ENCODE measurements at regions not wholly inside any gene's neighbourhood (a gene's known extent, or its start where the extent isn't known, plus 50 kb on each side); places are given as distances from the start of the nearest gene placed in this dataset.
A peak's percentile ranks its signal among the peaks of the same experiment; 100 is the strongest.

DNA sequence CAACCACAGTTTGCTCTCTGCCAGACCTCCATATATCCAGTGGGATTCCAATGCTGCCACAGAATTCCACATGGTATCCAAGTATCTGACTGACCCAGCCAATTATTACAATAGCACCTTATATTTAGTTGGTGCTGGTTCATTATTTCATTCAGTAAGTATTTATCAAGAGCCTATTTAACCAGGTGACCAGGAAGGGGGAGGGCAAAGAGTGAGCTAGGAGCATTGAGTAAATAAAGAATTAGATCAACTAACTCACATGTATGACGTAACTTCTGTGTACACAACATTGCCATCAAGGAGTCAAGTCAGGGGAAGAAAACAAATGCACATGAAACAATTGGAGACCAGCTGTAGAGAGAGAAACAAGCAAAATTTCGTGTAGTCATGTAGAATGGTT, 207.1 kb upstream of the PAPPA start:
- Histone ChIP-seq H3K4me1 (peaks cover 0 to 8% (median 5%) of the 10 kb centered on the region in 4 donors), H3K27me3 (no peaks in the 10 kb centered on the region), H3K9me3 (no peaks in the 10 kb centered on the region), H3K36me3 (no peaks in the 10 kb centered on the region), H3K27ac (no peak overlapping the region), H3K4me3 (no peak overlapping the region)
- DNase-seq (no peak), ATAC-seq (ENCODE audit: low FRiP score in 2 of 2) (no peak)
- TF ChIP-seq, protein P1, sequence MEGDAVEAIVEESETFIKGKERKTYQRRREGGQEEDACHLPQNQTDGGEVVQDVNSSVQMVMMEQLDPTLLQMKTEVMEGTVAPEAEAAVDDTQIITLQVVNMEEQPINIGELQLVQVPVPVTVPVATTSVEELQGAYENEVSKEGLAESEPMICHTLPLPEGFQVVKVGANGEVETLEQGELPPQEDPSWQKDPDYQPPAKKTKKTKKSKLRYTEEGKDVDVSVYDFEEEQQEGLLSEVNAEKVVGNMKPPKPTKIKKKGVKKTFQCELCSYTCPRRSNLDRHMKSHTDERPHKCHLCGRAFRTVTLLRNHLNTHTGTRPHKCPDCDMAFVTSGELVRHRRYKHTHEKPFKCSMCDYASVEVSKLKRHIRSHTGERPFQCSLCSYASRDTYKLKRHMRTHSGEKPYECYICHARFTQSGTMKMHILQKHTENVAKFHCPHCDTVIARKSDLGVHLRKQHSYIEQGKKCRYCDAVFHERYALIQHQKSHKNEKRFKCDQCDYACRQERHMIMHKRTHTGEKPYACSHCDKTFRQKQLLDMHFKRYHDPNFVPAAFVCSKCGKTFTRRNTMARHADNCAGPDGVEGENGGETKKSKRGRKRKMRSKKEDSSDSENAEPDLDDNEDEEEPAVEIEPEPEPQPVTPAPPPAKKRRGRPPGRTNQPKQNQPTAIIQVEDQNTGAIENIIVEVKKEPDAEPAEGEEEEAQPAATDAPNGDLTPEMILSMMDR (IDR thresholded peaks at IDR 0.05) = no peak
- TF ChIP-seq POLR2A (IDR thresholded peaks at IDR 0.05) (no peak), POLR2AphosphoS5 (IDR thresholded peaks at IDR 0.05) (no peak), EP300 (IDR thresholded peaks at IDR 0.05) (no peak)
- WGBS, 2 donors = 48% methylated on average over 2 of the region's 2 CpGs

DNA sequence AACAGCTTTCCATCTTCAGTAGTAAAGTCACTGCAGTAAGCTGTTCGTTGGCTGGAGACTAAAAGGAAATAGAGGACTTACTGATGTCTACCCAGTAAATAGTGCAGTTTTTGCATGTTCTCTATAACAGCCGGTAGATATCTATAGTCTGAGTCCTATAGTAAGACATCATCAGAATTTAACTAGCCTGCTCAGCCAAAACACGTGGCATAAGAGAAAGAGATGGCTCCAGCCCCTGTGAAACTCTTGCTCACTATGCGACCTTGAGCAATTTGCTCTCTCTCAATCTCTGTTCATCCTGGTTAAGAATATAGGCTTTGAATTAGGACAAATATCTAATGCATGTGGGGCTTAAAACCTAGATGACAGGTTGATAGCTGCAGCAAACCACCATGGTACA, 201.6 kb upstream of the PAPPA start:
- no peaks in the 10 kb centered on the region for H3K4me1 ChIP-seq
- DNase-seq = no peak

DNA sequence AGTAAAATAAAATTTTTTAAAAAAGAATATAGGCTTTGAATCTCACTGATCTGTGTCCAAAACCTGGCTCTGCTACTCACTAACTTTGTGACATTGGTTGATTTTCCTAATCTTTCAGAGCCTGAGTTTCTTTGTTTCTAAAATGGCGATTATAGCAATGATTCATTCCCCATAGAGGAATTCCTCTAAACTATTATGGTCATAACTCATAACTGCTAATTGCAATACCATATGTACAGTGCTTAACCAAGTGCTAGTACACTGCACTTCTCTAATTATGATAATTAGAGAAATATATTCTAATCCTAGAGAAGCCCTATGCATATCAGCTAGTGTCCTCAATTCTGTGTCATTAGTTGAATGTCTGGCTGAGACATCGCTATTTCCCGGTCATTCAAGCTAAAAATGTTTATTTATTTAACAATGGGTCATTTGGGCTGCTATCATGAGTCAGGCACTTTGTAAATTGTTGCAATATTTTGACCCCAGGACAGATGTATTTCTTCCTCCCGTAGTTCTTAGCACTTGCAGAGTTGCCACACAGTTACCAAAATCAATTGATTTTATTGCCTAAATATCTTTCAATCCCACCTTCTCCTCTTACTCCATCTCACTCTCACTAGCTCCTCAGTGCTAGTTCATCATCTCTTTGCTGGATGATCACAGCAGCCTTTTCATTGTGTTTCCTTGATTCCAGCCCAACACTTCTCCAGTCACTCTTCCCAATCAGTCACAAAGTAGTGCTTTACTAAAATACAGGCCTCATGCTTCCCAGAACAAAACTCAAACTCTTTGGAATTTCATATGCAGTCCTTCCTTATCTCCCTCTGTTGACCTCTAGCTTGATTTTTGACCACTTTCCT, 200.9 kb upstream of the PAPPA start:
- 64 to 69% methylated on average over 4 of the region's 4 CpGs for WGBS, 2 donors
- ATAC-seq (ENCODE audit: low FRiP score in 2 of 2) = no peak

More for the DNA sequence above, 201.6 kb upstream of the PAPPA start:
- Histone ChIP-seq H3K9me3 (no peaks in the 10 kb centered on the region), H3K27ac (no peak overlapping the region), H3K4me3 (no peak overlapping the region), H3K27me3 (no peaks in the 10 kb centered on the region), H3K36me3 (no peaks in the 10 kb centered on the region)
- WGBS, 2 donors = 66 to 75% methylated on average over 4 of the region's 4 CpGs
- no peak for ATAC-seq (ENCODE audit: low FRiP score in 2 of 2)
- TF ChIP-seq POLR2AphosphoS5 (IDR thresholded peaks at IDR 0.05) (no peak), POLR2A (IDR thresholded peaks at IDR 0.05) (no peak), EP300 (IDR thresholded peaks at IDR 0.05) (no peak)
- TF ChIP-seq, protein P1 (IDR thresholded peaks at IDR 0.05) = no peak

DNA sequence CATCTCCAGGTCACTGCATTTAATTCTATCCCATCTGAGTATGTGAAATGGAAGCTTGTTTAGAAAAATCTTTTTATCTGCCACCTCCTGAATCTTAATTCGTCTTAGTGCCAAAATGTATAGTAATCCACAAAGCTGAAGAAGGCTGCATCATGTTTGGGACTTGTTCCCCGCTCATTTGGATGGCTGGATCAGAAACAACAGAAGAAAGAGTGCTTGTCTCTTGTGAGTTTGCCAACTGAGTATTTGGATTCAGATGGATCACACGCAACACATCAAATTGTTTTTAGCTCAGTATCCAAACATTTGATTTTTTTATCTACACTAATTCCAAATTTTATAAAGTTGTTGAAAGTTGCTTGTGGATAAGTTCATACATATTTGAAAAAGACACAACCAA, 197.2 kb upstream of the PAPPA start:
- H3K36me3 ChIP-seq = no peaks in the 10 kb centered on the region
- no peaks in the 10 kb centered on the region for H3K4me1 ChIP-seq
- no peak for ATAC-seq (ENCODE audit: low FRiP score in 2 of 2)
- no peaks in the 10 kb centered on the region for H3K9me3 ChIP-seq
- H3K4me3 ChIP-seq = no peak overlapping the region
- no peak overlapping the region for H3K27ac ChIP-seq
- TF ChIP-seq, protein P1 (IDR thresholded peaks at IDR 0.05) = no peak
- TF ChIP-seq POLR2A (IDR thresholded peaks at IDR 0.05) (no peak), EP300 (IDR thresholded peaks at IDR 0.05) (no peak), POLR2AphosphoS5 (IDR thresholded peaks at IDR 0.05) (no peak)
- H3K27me3 ChIP-seq = no peaks in the 10 kb centered on the region
- WGBS, 2 donors = 65 to 66% methylated on average over 3 of the region's 3 CpGs
- no peak for DNase-seq

More for the DNA sequence above, 200.9 kb upstream of the PAPPA start:
- Histone ChIP-seq H3K4me1 (no peaks in the 10 kb centered on the region), H3K27ac (no peak overlapping the region), H3K36me3 (no peaks in the 10 kb centered on the region), H3K9me3 (no peaks in the 10 kb centered on the region), H3K27me3 (no peaks in the 10 kb centered on the region), H3K4me3 (no peak overlapping the region)
- TF ChIP-seq EP300 (IDR thresholded peaks at IDR 0.05) = no peak
- TF ChIP-seq POLR2AphosphoS5 (IDR thresholded peaks at IDR 0.05) = peak in 1 of 2 donors; percentile 35
- TF ChIP-seq, protein P1 (IDR thresholded peaks at IDR 0.05) = no peak
- no peak for TF ChIP-seq POLR2A (IDR thresholded peaks at IDR 0.05)
- no peak for DNase-seq

DNA sequence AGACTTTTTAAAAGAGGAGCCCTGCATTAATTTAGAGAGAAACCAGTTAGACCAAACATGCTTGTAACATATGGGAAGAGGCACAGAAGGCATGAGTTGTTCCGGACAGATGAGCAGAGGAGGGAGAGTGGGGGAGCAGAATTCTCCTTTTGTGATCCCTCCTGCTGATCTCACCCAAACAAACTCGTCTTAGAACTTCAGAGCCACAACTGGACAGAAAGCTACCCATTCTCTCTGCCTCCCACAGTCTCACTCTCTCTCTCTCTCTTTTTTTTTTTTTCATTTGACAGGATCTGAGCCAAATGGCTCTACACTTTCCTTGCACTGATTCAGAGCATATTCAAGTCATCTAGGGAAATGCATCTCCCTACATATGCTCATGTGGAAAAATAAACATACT, 196.0 kb upstream of the PAPPA start:
- WGBS, 2 donors = 66 to 68% methylated on average over 2 of the region's 2 CpGs
- TF ChIP-seq, protein P1 (IDR thresholded peaks at IDR 0.05) = no peak
- no peak for TF ChIP-seq POLR2A (IDR thresholded peaks at IDR 0.05)
- no peak for TF ChIP-seq EP300 (IDR thresholded peaks at IDR 0.05)
- no peak for TF ChIP-seq POLR2AphosphoS5 (IDR thresholded peaks at IDR 0.05)
- H3K27me3 ChIP-seq = no peaks in the 10 kb centered on the region
- H3K4me3 ChIP-seq = no peak overlapping the region
- H3K27ac ChIP-seq = no peak overlapping the region
- ATAC-seq (ENCODE audit: low FRiP score in 2 of 2) (no peak), DNase-seq (no peak)
- no peaks in the 10 kb centered on the region for H3K4me1 ChIP-seq
- no peaks in the 10 kb centered on the region for H3K9me3 ChIP-seq
- H3K36me3 ChIP-seq = no peaks in the 10 kb centered on the region

Measured in upper lobe of left lung (tissue), 6 donors.